ENCODE measurements at regions not wholly inside any gene's neighbourhood (a gene's known extent, or its start where the extent isn't known, plus 50 kb on each side); places are given as distances from the start of the nearest gene placed in this dataset.

GRCh38 chr10:128852449-128852848 is 614.6 kb upstream of the MGMT start:
- DNase-seq (ENCODE audit: low read depth) (no peak), FAIRE-seq (peak; percentile 13)
- Histone ChIP-seq H3K4me3 (ENCODE audit: low read depth, low read length) (no peak overlapping the region), H3K27me3 (ENCODE audit: control insufficient read depth, insufficient read depth, low read length) (no peaks in the 10 kb centered on the region), H3K36me3 (ENCODE audit: control insufficient read depth, insufficient read depth, low read length) (no peaks in the 10 kb centered on the region)
- TF ChIP-seq CTCF (IDR thresholded peaks at IDR 0.05; ENCODE audit: insufficient read depth, low read length, severe bottlenecking), result no peak

GRCh38 chr10:128852902-128853301 is 614.1 kb upstream of the MGMT start:
- H3K4me3 ChIP-seq (ENCODE audit: low read depth, low read length), result no peak overlapping the region
- no peaks in the 10 kb centered on the region for H3K27me3 ChIP-seq (ENCODE audit: control insufficient read depth, insufficient read depth, low read length)
- no peaks in the 10 kb centered on the region for H3K36me3 ChIP-seq (ENCODE audit: control insufficient read depth, insufficient read depth, low read length)
- FAIRE-seq, result no peak
- no peak for TF ChIP-seq CTCF (IDR thresholded peaks at IDR 0.05; ENCODE audit: insufficient read depth, low read length, severe bottlenecking)
- no peak for DNase-seq (ENCODE audit: low read depth)

- H3K27me3 ChIP-seq (ENCODE audit: control insufficient read depth, insufficient read depth, low read length), result no peaks in the 10 kb centered on the region
- no peak for TF ChIP-seq CTCF (IDR thresholded peaks at IDR 0.05; ENCODE audit: insufficient read depth, low read length, severe bottlenecking)
- no peaks in the 10 kb centered on the region for H3K36me3 ChIP-seq (ENCODE audit: control insufficient read depth, insufficient read depth, low read length)
- no peak overlapping the region for H3K4me3 ChIP-seq (ENCODE audit: low read depth, low read length)
- DNase-seq (ENCODE audit: low read depth), result no peak
- FAIRE-seq, result no peak
Measured at GRCh38 chr10:128853537-128853936, 613.5 kb upstream of the MGMT start.

- H3K4me3 ChIP-seq (ENCODE audit: low read depth, low read length), result no peak overlapping the region
- FAIRE-seq (no peak), DNase-seq (ENCODE audit: low read depth) (no peak)
- TF ChIP-seq CTCF (IDR thresholded peaks at IDR 0.05; ENCODE audit: insufficient read depth, low read length, severe bottlenecking), result no peak
- H3K36me3 ChIP-seq (ENCODE audit: control insufficient read depth, insufficient read depth, low read length), result no peaks in the 10 kb centered on the region
- H3K27me3 ChIP-seq (ENCODE audit: control insufficient read depth, insufficient read depth, low read length), result no peaks in the 10 kb centered on the region
Measured at GRCh38 chr10:128854204-128854603, 612.8 kb upstream of the MGMT start.

GRCh38 chr10:128854963-128855362 is 612.1 kb upstream of the MGMT start:
- FAIRE-seq, result no peak
- Histone ChIP-seq H3K27me3 (ENCODE audit: control insufficient read depth, insufficient read depth, low read length) (no peaks in the 10 kb centered on the region), H3K4me3 (ENCODE audit: low read depth, low read length) (no peak overlapping the region), H3K36me3 (ENCODE audit: control insufficient read depth, insufficient read depth, low read length) (no peaks in the 10 kb centered on the region)
- DNase-seq (ENCODE audit: low read depth), result no peak
- TF ChIP-seq CTCF (IDR thresholded peaks at IDR 0.05; ENCODE audit: insufficient read depth, low read length, severe bottlenecking), result no peak

GRCh38 chr10:128855618-128856428 is 611.2 kb upstream of the MGMT start:
- FAIRE-seq, result no peak
- Histone ChIP-seq H3K4me3 (ENCODE audit: low read depth, low read length) (no peak overlapping the region), H3K36me3 (ENCODE audit: control insufficient read depth, insufficient read depth, low read length) (no peaks in the 10 kb centered on the region), H3K27me3 (ENCODE audit: control insufficient read depth, insufficient read depth, low read length) (no peaks in the 10 kb centered on the region)
- no peak for TF ChIP-seq CTCF (IDR thresholded peaks at IDR 0.05; ENCODE audit: insufficient read depth, low read length, severe bottlenecking)
- DNase-seq (ENCODE audit: low read depth), result no peak

Data from bronchial epithelial cell (primary cell).